ENCODE measurements at regions not wholly inside any gene's neighbourhood (a gene's known extent, or its start where the extent isn't known, plus 50 kb on each side); places are given as distances from the start of the nearest gene placed in this dataset.
"Not testable (repeated sequence)": the region's sequence is repeated elsewhere in the genome, so short reads cannot be mapped to it uniquely, and the experiment has no call there.

DNA sequence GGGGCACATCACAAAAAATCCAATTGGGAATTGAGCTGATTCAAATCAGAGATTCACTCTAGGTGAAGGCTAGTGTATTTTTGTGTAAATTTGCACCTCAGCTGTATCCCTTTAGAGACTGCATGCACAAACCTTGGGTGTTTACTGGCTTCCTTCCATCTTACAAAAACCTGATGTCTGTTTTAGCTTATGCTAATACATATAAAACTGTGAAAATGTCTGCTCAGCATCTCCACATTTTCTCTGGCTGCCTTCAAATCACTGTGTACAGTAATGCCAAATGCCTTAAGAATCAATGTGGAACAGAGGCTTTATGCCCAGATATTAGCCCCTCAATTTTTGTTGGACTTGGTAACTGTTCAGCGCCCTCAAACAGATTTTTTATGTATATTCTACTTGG lies 675.8 kb upstream of the SLITRK6 start:
- DNase-seq (ENCODE audit: low spot score), result no peak
- TF ChIP-seq, protein P1, sequence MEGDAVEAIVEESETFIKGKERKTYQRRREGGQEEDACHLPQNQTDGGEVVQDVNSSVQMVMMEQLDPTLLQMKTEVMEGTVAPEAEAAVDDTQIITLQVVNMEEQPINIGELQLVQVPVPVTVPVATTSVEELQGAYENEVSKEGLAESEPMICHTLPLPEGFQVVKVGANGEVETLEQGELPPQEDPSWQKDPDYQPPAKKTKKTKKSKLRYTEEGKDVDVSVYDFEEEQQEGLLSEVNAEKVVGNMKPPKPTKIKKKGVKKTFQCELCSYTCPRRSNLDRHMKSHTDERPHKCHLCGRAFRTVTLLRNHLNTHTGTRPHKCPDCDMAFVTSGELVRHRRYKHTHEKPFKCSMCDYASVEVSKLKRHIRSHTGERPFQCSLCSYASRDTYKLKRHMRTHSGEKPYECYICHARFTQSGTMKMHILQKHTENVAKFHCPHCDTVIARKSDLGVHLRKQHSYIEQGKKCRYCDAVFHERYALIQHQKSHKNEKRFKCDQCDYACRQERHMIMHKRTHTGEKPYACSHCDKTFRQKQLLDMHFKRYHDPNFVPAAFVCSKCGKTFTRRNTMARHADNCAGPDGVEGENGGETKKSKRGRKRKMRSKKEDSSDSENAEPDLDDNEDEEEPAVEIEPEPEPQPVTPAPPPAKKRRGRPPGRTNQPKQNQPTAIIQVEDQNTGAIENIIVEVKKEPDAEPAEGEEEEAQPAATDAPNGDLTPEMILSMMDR (IDR thresholded peaks at IDR 0.05; ENCODE audit: extremely low read depth, insufficient read depth, missing control alignments), result no peak
- in situ Hi-C loops (cut with MboI; ENCODE audit: low pct_unique_long_range_greater_than_20kb, low sequenced_read_pairs, unreplicated experiment), result no loop called here

DNA sequence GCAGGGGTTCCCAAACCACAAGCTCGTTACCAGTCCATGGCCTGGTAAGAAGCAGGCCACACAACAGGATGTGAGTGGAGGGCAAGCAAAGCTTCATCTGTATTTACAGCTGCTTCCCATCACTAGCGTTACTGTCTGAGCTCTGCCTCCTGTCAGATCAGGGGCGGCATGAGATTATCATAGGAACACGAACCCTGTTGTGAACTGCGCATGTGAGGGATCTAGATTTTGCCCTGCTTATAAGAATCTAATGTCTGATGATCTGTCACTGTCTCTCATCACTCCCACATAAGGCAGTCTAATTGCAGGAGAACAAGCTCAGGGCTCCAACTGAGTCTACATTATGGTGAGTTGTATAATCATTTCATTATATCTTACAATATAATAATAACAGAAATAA lies 677.4 kb upstream of the SLITRK6 start:
- TF ChIP-seq, protein P1 (IDR thresholded peaks at IDR 0.05; ENCODE audit: extremely low read depth, insufficient read depth, missing control alignments), result no peak
- in situ Hi-C loops (cut with MboI; ENCODE audit: low pct_unique_long_range_greater_than_20kb, low sequenced_read_pairs, unreplicated experiment), result no loop called here
- DNase-seq (ENCODE audit: low spot score), result no peak

DNA sequence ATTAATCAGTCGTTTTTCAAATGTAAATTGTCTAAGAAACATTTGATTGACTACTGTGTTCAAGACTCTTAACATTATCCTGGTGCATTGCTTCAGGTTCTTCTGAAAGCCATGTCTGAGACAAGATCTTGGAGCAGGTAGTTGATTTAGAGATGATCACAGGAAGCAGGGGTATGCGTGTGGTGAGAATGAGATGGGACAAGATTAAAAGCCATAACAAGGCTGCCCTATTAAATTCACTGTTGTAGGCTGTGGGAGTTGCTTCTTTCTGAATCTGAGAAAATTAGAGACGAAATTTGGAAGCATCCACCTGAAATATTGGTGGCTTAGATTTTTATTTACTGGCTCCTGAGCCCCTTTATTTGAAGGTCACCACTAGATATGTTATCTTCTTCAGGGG lies 687.4 kb upstream of the SLITRK6 start:
- DNase-seq (ENCODE audit: low spot score), result no peak
- TF ChIP-seq, protein P1 (IDR thresholded peaks at IDR 0.05; ENCODE audit: extremely low read depth, insufficient read depth, missing control alignments), result no peak

DNA sequence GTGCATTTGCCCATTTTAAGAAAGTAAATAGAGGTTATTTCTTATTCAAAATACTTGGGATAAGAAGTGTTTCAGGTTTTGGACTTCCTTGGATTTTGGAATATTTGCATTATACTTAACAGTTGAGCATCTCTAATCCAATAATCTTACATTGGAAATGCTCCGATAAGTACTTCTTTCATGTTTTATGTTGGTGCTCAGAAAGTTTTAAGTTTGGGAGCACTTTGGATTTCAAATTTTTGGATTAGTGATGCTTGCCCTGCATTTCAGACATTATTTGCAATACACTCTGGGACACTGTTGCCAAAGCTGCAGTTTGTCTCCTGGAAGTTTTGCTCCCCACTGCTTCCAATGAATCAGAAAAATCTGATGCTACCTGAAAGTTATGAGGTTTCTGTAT lies 691.9 kb upstream of the SLITRK6 start:
- in situ Hi-C loops (cut with MboI; ENCODE audit: low pct_unique_long_range_greater_than_20kb, low sequenced_read_pairs, unreplicated experiment), result no loop called here
- TF ChIP-seq, protein P1 (IDR thresholded peaks at IDR 0.05; ENCODE audit: extremely low read depth, insufficient read depth, missing control alignments), result no peak
- DNase-seq (ENCODE audit: low spot score), result no peak

More for the DNA sequence above, 687.4 kb upstream of the SLITRK6 start:
- in situ Hi-C loops (cut with MboI; ENCODE audit: low pct_unique_long_range_greater_than_20kb, low sequenced_read_pairs, unreplicated experiment), result no loop called here

DNA sequence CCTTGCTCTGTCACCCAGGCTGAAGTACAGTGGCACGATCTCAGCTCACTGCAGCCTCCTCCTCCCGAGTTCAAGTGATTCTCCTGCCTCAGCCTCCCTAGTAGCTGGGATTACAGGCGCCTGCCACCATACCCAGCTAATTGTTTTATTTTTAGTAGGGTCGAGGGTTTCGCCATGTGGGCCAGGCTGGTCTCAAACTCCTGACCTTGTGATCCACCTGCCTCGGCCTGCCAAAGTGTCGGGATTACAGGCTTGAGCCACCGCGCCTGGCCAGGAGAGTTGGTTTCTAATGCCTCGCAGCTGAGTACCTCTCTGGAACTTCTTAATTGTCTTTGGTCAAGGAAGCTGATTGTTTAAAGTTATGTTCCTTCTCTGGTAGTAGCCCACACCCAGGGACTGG lies 702.7 kb upstream of the SLITRK6 start:
- in situ Hi-C loops (cut with MboI; ENCODE audit: low pct_unique_long_range_greater_than_20kb, low sequenced_read_pairs, unreplicated experiment); DNase-seq (ENCODE audit: low spot score): not testable (repeated sequence)

DNA sequence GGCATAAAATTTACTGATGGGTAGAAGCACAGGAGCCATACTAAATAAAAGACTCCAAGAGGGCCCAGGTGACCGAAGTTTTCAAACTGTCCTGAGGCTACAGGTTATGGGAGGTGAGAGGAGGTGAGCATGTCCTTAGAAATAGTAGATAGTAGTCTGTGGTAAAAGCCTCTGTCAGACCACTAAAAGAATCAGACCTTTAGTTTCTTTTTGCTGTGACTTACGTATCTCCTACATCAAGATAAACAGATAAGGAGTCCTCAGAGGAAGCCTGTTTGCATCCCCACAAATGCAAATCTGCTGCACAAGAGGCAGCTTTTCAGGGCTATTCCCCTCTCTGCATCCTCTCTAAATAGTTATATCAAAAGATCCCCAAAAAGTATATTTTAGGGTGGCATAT lies 711.6 kb upstream of the SLITRK6 start:
- DNase-seq (ENCODE audit: low spot score), result no peak
- in situ Hi-C loops (cut with MboI; ENCODE audit: low pct_unique_long_range_greater_than_20kb, low sequenced_read_pairs, unreplicated experiment), result no loop called here
- TF ChIP-seq, protein P1 (IDR thresholded peaks at IDR 0.05; ENCODE audit: extremely low read depth, insufficient read depth, missing control alignments), result no peak

DNA sequence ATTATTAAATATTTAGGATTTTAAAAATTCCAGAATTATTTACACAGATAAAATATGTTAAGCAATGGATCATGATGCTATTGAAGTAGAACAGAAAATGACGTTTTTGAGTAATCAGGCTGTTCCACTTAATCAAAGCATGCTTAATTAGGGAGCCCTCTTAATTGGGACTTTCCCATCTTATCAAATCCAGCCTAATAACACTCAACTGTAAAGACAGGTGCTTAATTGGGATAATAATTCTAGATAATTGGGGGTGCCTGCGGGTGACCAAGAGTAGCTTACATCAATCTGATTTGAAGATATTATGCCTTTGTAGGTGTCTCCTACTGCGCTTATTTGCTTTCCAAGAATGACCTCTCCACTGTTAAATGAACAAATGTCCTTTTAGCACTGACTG lies 742.2 kb upstream of the SLITRK6 start:
- TF ChIP-seq, protein P1 (IDR thresholded peaks at IDR 0.05; ENCODE audit: extremely low read depth, insufficient read depth, missing control alignments), result no peak
- DNase-seq (ENCODE audit: low spot score), result no peak
- in situ Hi-C loops (cut with MboI; ENCODE audit: low pct_unique_long_range_greater_than_20kb, low sequenced_read_pairs, unreplicated experiment), result no loop called here

Measured in GM13977 (cell line).